WTC11 (cell line): ENCODE measurements at regions not wholly inside any gene's neighbourhood (a gene's known extent, or its start where the extent isn't known, plus 50 kb on each side); places are given as distances from the start of the nearest gene placed in this dataset.

Source experiments
- ATF1 ChIP-seq: sonication (generic); formaldehyde crosslinking; IDR thresholded peaks from 2 replicates; pipeline ENCODE4 v1.8.1; 2023; ENCODE audit warnings: mild to moderate bottlenecking, moderate library complexity, missing genetic modification reagents
- CBFB ChIP-seq: sonication (generic); formaldehyde crosslinking; IDR thresholded peaks from 2 replicates; pipeline ENCODE4 v1.8.1; 2022; ENCODE audit warnings: mild to moderate bottlenecking, low read depth, missing genetic modification reagents
- ELF4 ChIP-seq: sonication (generic); formaldehyde crosslinking; IDR thresholded peaks from 2 replicates; pipeline ENCODE4 v1.8.1; 2022; ENCODE audit warnings: low read depth, mild to moderate bottlenecking, moderate library complexity, missing genetic modification reagents
- ESRRA ChIP-seq: sonication (generic); formaldehyde crosslinking; IDR thresholded peaks from 2 replicates; pipeline ENCODE4 v1.8.1; 2022; ENCODE audit warnings: mild to moderate bottlenecking, missing genetic modification reagents, borderline replicate concordance
- GABPB1 ChIP-seq: sonication (generic); formaldehyde crosslinking; IDR thresholded peaks from 2 replicates; pipeline ENCODE4 v1.8.1; 2023; ENCODE audit warnings: mild to moderate bottlenecking, missing genetic modification reagents
- NFE2L1 ChIP-seq: sonication (generic); formaldehyde crosslinking; IDR thresholded peaks from 2 replicates; pipeline ENCODE4 v1.8.1; 2023; ENCODE audit warnings: missing genetic modification reagents
- ZNF232 ChIP-seq: sonication (generic); formaldehyde crosslinking; IDR thresholded peaks from 2 replicates; pipeline ENCODE4 v1.8.0; 2022; ENCODE audit warnings: mild to moderate bottlenecking, missing genetic modification reagents
- ZNF317 ChIP-seq: sonication (generic); formaldehyde crosslinking; IDR thresholded peaks from 2 replicates; pipeline ENCODE4 v1.8.1; 2023; ENCODE audit warnings: low read depth, mild to moderate bottlenecking, moderate library complexity, missing genetic modification reagents, borderline replicate concordance
- TF ChIP-seq, protein P1 (sequence below): sonication (generic); formaldehyde crosslinking; conservative IDR thresholded peaks from 2 replicates; pipeline ENCODE4 v1.8.1; 2022; ENCODE audit warnings: mild to moderate bottlenecking, missing genetic modification reagents
- TF ChIP-seq, protein P2 (sequence below): sonication (generic); formaldehyde crosslinking; IDR thresholded peaks from 2 replicates; pipeline ENCODE4 v1.8.1; 2023; ENCODE audit warnings: mild to moderate bottlenecking, missing genetic modification reagents, borderline replicate concordance
- TF ChIP-seq, protein P3 (sequence below): fragments of 200-600 bp; IDR thresholded peaks from 2 replicates; pipeline ENCODE4 v1.8.0; 2022; ENCODE audit warnings: antibody characterized with exemption
- TF ChIP-seq, protein P4 (sequence below): sonication (generic); formaldehyde crosslinking; IDR thresholded peaks from 2 replicates; pipeline ENCODE4 v1.8.1; 2022; ENCODE audit warnings: low read depth, mild to moderate bottlenecking, moderate library complexity, missing genetic modification reagents, borderline replicate concordance
- TF ChIP-seq, protein P5 (sequence below): sonication (generic); formaldehyde crosslinking; IDR thresholded peaks from 2 replicates; pipeline ENCODE4 v1.8.0; 2022; ENCODE audit warnings: mild to moderate bottlenecking, missing genetic modification reagents
- TF ChIP-seq, protein P6 (sequence below): sonication (generic); formaldehyde crosslinking; IDR thresholded peaks from 2 replicates; pipeline ENCODE4 v1.8.1; 2023; ENCODE audit warnings: mild to moderate bottlenecking, missing genetic modification reagents, moderate library complexity

DNA sequence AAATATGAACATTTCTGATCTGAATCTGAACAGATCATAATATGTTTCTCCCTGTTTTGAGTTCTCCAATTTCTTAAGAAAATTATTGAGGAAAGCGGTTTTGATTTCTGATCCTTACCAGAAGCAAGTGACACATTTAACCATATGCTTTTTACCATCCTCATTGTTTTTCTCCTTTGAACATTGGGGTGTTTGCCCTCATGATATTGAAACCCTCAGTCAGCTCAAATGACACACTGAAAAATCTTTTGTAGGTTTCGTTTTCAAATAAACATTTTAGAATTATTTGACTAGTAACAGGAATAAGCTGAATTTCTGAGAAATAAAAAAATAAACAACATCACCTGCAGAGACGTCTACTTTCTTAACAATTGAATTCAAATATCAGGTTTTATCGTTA is 252.1 kb downstream of the DOK5 start:
- TF ChIP-seq ZNF317 (CRISPR knock-in tag) (no peak), ELF4 (no peak), ZNF232 (CRISPR knock-in tag) (no peak), CBFB (no peak), ATF1 (CRISPR knock-in tag) (no peak), GABPB1 (CRISPR knock-in tag) (no peak), NFE2L1 (CRISPR knock-in tag) (no peak), ESRRA (no peak)
- TF ChIP-seq, protein P1, sequence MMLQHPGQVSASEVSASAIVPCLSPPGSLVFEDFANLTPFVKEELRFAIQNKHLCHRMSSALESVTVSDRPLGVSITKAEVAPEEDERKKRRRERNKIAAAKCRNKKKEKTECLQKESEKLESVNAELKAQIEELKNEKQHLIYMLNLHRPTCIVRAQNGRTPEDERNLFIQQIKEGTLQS (CRISPR knock-in tag) = no peak
- TF ChIP-seq, protein P2, sequence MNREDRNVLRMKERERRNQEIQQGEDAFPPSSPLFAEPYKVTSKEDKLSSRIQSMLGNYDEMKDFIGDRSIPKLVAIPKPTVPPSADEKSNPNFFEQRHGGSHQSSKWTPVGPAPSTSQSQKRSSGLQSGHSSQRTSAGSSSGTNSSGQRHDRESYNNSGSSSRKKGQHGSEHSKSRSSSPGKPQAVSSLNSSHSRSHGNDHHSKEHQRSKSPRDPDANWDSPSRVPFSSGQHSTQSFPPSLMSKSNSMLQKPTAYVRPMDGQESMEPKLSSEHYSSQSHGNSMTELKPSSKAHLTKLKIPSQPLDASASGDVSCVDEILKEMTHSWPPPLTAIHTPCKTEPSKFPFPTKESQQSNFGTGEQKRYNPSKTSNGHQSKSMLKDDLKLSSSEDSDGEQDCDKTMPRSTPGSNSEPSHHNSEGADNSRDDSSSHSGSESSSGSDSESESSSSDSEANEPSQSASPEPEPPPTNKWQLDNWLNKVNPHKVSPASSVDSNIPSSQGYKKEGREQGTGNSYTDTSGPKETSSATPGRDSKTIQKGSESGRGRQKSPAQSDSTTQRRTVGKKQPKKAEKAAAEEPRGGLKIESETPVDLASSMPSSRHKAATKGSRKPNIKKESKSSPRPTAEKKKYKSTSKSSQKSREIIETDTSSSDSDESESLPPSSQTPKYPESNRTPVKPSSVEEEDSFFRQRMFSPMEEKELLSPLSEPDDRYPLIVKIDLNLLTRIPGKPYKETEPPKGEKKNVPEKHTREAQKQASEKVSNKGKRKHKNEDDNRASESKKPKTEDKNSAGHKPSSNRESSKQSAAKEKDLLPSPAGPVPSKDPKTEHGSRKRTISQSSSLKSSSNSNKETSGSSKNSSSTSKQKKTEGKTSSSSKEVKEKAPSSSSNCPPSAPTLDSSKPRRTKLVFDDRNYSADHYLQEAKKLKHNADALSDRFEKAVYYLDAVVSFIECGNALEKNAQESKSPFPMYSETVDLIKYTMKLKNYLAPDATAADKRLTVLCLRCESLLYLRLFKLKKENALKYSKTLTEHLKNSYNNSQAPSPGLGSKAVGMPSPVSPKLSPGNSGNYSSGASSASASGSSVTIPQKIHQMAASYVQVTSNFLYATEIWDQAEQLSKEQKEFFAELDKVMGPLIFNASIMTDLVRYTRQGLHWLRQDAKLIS (CRISPR knock-in tag) = no peak
- TF ChIP-seq, protein P3, sequence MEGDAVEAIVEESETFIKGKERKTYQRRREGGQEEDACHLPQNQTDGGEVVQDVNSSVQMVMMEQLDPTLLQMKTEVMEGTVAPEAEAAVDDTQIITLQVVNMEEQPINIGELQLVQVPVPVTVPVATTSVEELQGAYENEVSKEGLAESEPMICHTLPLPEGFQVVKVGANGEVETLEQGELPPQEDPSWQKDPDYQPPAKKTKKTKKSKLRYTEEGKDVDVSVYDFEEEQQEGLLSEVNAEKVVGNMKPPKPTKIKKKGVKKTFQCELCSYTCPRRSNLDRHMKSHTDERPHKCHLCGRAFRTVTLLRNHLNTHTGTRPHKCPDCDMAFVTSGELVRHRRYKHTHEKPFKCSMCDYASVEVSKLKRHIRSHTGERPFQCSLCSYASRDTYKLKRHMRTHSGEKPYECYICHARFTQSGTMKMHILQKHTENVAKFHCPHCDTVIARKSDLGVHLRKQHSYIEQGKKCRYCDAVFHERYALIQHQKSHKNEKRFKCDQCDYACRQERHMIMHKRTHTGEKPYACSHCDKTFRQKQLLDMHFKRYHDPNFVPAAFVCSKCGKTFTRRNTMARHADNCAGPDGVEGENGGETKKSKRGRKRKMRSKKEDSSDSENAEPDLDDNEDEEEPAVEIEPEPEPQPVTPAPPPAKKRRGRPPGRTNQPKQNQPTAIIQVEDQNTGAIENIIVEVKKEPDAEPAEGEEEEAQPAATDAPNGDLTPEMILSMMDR = no peak
- TF ChIP-seq, protein P4, sequence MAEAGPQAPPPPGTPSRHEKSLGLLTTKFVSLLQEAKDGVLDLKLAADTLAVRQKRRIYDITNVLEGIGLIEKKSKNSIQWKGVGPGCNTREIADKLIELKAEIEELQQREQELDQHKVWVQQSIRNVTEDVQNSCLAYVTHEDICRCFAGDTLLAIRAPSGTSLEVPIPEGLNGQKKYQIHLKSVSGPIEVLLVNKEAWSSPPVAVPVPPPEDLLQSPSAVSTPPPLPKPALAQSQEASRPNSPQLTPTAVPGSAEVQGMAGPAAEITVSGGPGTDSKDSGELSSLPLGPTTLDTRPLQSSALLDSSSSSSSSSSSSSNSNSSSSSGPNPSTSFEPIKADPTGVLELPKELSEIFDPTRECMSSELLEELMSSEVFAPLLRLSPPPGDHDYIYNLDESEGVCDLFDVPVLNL (CRISPR knock-in tag) = no peak
- TF ChIP-seq, protein P5, sequence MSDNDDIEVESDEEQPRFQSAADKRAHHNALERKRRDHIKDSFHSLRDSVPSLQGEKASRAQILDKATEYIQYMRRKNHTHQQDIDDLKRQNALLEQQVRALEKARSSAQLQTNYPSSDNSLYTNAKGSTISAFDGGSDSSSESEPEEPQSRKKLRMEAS (CRISPR knock-in tag) = no peak
- TF ChIP-seq, protein P6, sequence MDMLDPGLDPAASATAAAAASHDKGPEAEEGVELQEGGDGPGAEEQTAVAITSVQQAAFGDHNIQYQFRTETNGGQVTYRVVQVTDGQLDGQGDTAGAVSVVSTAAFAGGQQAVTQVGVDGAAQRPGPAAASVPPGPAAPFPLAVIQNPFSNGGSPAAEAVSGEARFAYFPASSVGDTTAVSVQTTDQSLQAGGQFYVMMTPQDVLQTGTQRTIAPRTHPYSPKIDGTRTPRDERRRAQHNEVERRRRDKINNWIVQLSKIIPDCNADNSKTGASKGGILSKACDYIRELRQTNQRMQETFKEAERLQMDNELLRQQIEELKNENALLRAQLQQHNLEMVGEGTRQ (CRISPR knock-in tag) = no peak
